CD4-positive, alpha-beta T cell treated with Interleukin-10 for 1 hour (primary cell): ENCODE measurements at regions not wholly inside any gene's neighbourhood (a gene's known extent, or its start where the extent isn't known, plus 50 kb on each side); places are given as distances from the start of the nearest gene placed in this dataset.

Experiments used
- DNase-seq: peaks from one replicate; pipeline ENCODE4 v3.0.0-alpha.2; 2020

DNA sequence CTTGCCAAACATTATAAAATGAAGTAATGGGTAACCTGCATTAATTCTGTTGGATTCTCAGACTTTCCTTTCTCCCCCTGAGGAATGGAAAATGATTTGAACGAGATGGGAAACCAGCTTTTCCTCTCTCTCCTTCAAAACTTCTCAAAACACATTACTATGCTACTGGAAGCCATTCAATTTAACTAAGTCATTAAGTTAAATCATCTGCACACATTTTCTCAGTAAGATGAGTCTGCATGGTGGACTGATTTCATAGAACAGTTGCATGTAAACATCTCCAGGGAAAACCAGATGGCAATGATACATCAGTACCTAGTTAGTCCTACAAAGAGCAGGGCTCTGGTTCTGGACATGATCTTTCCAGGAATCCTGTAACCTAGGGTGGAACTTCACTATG is 59.9 kb downstream of the BMP4 start:
- DNase-seq = no peak

- DNase-seq = no peak
Measured at GRCh38 chr14:53894456-53894855, 62.2 kb downstream of the BMP4 start.

DNA sequence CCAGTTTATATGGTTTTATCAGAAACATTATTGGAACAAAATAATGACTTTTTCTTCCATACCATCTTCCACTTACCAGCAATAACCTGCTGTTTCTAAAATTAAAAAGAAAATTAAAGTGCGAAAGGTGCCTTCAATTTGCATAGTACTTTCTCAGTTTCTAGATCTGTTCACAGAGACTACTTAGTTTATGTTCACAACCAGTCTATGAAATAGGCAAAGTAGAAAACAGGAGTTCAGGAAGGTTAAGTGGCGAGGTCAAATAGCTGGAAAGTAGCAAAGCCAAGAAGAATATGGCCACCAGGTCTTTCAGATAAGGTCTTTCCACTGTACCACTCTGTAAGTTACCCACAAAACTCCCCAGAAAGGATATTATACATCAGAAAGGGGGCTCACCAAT is 63.3 kb downstream of the BMP4 start:
- DNase-seq = no peak

DNA sequence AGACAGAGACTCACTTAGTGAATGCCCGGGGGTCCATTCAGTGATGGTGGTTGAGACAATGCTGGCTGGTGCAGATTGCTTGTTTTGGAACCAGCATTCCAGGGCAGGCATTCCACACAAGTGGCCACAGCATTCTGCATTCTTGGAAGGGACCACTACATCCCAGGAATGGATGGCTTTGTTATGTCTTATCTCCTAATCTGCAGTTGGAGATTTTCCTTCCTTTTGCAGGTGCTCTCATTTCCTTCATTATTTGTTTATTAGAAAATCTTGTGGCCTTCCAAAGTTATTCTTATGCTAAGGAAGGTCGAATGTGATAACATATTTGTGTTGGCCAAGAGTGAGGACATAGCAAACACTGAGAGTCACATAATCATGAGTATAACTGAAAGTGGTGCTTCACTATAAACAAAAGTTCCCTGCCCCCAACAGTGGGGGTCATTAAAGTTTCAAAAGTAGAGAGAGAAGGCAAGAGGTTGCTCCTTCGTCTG is 66.0 kb downstream of the BMP4 start:
- DNase-seq = no peak

GRCh38 chr14:53888535-53889386 is 67.9 kb downstream of the BMP4 start:
- no peak for DNase-seq

- DNase-seq = no peak
Measured at GRCh38 chr14:53885136-53885640, 71.4 kb downstream of the BMP4 start.

DNA sequence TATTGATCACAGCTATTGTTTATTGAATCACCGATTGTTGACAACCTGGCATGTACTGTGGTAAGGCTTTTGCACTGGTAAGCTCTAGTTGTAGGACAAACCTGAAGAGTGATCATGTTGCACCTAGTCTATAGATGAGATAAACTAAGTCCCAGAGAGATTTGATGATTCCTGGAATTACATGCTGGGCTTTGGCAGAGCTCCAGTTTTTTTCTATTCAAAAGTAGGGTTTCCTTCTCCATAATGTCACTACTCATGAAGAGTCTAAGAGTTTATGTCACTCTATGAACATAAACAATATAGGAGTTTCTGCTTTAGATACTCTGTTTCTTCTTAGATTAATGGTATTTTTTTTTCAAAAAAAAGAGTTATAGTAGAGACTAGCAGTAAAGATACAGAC is 72.0 kb downstream of the BMP4 start:
- no peak for DNase-seq

DNA sequence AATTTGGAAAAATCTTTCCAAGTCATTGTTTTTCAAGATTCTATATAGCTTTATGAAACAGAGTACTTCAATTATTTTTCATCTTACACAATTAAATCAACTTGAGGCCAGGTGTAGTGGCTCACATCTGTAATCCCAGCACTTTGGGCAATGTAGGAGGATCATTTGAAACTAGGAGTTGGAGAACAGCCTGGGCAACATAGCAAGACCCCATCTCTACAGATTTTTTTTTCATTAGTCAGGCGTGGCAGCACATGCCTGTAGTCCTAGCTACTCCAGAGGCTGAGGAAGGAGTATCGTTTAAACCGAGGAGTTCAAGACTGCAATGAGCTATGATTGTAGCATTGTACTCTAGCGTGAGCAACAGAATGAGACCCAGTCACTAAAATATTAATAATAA is 72.9 kb downstream of the BMP4 start:
- DNase-seq = no peak

GRCh38 chr14:53882684-53883083 is 73.9 kb downstream of the BMP4 start:
- DNase-seq = no peak

- DNase-seq = no peak
Measured at GRCh38 chr14:53881921-53882320, 74.7 kb downstream of the BMP4 start.

GRCh38 chr14:53881161-53881871 is 75.3 kb downstream of the BMP4 start:
- no peak for DNase-seq

- no peak for DNase-seq
Measured at GRCh38 chr14:53880761-53881160, 75.9 kb downstream of the BMP4 start.

- no peak for DNase-seq
Measured at GRCh38 chr14:53879747-53880146, 76.9 kb downstream of the BMP4 start.

GRCh38 chr14:53879022-53879686 is 77.5 kb downstream of the BMP4 start:
- no peak for DNase-seq

GRCh38 chr14:53875324-53875897 is 81.2 kb downstream of the BMP4 start:
- DNase-seq = no peak

- DNase-seq = no peak
Measured at GRCh38 chr14:53874704-53875103, 81.9 kb downstream of the BMP4 start.

- no peak for DNase-seq
Measured at GRCh38 chr14:53872681-53873089, 83.9 kb downstream of the BMP4 start.

GRCh38 chr14:53871951-53872350 is 84.7 kb downstream of the BMP4 start:
- DNase-seq = no peak

DNA sequence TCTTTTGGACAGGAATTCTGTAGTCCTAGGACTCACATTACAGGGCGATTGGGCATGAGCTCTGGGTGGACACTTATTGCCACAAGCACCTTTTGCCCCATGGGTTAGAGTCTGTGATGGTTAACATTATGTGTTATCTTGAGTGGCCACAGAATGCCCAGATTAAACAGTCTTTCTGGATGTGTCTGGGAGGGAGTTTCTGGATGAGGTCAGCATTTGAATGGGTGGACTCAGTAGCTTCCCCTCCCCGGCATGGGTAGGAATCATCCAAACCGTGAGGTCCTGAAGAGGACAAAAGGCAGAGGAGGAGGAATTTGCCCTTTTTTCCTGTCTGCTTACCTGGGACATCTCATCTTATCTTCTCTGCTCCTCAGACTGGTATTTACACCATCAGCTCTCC is 85.6 kb downstream of the BMP4 start:
- no peak for DNase-seq

- DNase-seq = no peak
Measured at GRCh38 chr14:53865711-53866110, 90.9 kb downstream of the BMP4 start.

GRCh38 chr14:53861781-53862180 is 94.8 kb downstream of the BMP4 start:
- DNase-seq = no peak

DNA sequence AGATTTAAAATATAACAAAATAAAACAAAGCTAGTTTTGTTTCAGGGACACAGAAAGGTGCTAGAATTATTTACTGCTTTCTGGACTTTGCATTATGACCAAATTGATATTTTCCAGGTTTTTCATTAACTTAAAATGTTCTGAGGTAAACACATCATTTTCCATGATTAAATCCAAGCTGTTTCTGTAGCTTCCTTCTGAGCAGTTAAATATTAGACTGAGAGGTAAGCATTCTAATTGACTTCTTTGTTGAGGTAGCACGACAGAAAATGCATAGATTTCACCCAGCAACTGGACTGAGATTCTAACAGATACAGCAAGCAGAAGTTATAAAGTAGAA is 98.3 kb downstream of the BMP4 start:
- no peak for DNase-seq

- no peak for DNase-seq
Measured at GRCh38 chr14:53857625-53858344, 98.8 kb downstream of the BMP4 start.
